Endodermal cell (in vitro differentiated cells): ENCODE measurements at regions not wholly inside any gene's neighbourhood (a gene's known extent, or its start where the extent isn't known, plus 50 kb on each side); places are given as distances from the start of the nearest gene placed in this dataset.

Experiments
- DNase-seq: peaks from one replicate; pipeline ENCODE4 v3.0.0-alpha.2; 2017
- H3K27ac ChIP-seq: 2 replicates; pipeline ENCODE4 v1.5.1; 2013; ENCODE audit warnings: mild to moderate bottlenecking, low read depth, low read length, moderate library complexity
- H3K27me3 ChIP-seq: 2 replicates; pipeline ENCODE4 v1.6.1; 2013; ENCODE audit warnings: mild to moderate bottlenecking, low read length, moderate library complexity; ENCODE audit not compliant: insufficient read depth, control insufficient read depth, poor library complexity, severe bottlenecking
- H3K36me3 ChIP-seq: 2 replicates; pipeline ENCODE4 v1.7.0; 2013; ENCODE audit warnings: mild to moderate bottlenecking, low read length, moderate library complexity; ENCODE audit not compliant: control insufficient read depth, insufficient read depth
- H3K4me1 ChIP-seq: one replicate; pipeline ENCODE4 v1.7.0; 2013; ENCODE audit warnings: low read length; ENCODE audit not compliant: control insufficient read depth, insufficient read depth
- H3K4me3 ChIP-seq: 2 replicates; pipeline ENCODE4 v1.5.1; 2013; ENCODE audit warnings: mild to moderate bottlenecking, low read length, moderate library complexity
- H3K9ac ChIP-seq: 2 replicates; pipeline ENCODE4 v1.6.1; 2013; ENCODE audit warnings: mild to moderate bottlenecking, low read length, moderate library complexity; ENCODE audit not compliant: poor library complexity, severe bottlenecking; ENCODE audit errors: extremely low read depth
- H3K9me3 ChIP-seq: 2 replicates; pipeline ENCODE4 v1.6.1; 2013; ENCODE audit warnings: mild to moderate bottlenecking, low read length, moderate library complexity; ENCODE audit not compliant: control insufficient read depth
- H3K27ac Mint-ChIP-seq: 2 replicates; pipeline ENCODE4 v1.8.0; 2020; ENCODE audit warnings: mixed read lengths
- H3K27me3 Mint-ChIP-seq: 2 replicates; pipeline ENCODE4 v1.8.0; 2021; ENCODE audit warnings: mild to moderate bottlenecking, mixed read lengths; ENCODE audit not compliant: insufficient read depth
- H3K36me3 Mint-ChIP-seq: 2 replicates; pipeline ENCODE4 v1.8.0; 2020; ENCODE audit warnings: low read depth, mixed read lengths
- H3K4me1 Mint-ChIP-seq: 2 replicates; pipeline ENCODE4 v1.8.0; 2020; ENCODE audit warnings: mixed read lengths
- H3K4me3 Mint-ChIP-seq: 2 replicates; pipeline ENCODE4 v1.8.0; 2020; ENCODE audit warnings: mild to moderate bottlenecking, moderate library complexity, mixed read lengths
- H3K9me3 Mint-ChIP-seq: 2 replicates; pipeline ENCODE4 v1.8.0; 2020; ENCODE audit warnings: mild to moderate bottlenecking, mixed read lengths
- CTCF ChIP-seq: fragments of 200-600 bp; sonication (generic); conservative IDR thresholded peaks from 2 replicates; pipeline ENCODE4 v1.5.0; 2021; ENCODE audit warnings: antibody characterized with exemption, mild to moderate bottlenecking
- WGBS, 2 experiments: methylation state at CpG; one replicate each; pipeline versions ENCODE4 v1.1.5 to v1.1.7; 2013; ENCODE audit warnings: missing lambda C conversion rate in 2 of 2, mixed read lengths in 1 of 2; ENCODE audit not compliant: insufficient coverage in 1 of 2, insufficient read length in 1 of 2; 5-methylcytosine and 5-hydroxymethylcytosine counted together

DNA sequence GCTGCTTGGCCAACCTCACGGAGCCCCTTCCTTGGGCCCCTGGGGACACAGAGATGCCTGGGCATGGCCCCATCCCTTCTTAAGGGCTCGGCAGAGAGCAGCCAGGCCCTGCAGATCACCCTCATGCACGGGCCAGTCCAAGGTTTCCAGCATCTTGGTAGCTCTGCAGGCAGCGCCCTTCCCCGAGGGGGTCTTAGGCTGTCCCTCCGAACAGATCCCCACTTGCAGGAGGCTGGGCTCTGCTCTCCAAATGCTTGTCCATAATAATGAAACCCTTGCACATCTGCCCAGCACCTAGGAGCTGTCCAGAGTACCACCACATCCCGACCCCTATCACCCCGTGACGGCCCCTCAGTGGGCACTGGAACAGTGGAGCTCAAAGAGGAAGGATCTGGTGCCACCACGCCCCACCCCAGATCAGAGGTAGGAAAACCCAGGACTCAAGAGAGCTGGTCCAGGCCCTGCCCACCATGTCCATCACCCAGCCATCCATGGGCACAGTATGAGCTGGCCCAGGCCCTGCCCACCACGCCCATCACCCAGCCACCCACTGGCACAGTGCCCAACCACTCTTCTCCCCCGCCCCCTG lies 92.5 kb upstream of the PRR5 start:
- Mint-ChIP-seq H3K36me3 (no peaks in the 10 kb centered on the region), H3K4me3 (no peak overlapping the region), H3K9me3 (peaks cover 36% of the 10 kb centered on the region), H3K27me3 (no peaks in the 10 kb centered on the region), H3K27ac (no peak overlapping the region), H3K4me1 (peaks cover 11% of the 10 kb centered on the region)
- no peak overlapping the region for H3K27ac ChIP-seq
- no peak for TF ChIP-seq CTCF
- no peak overlapping the region for H3K9ac ChIP-seq
- DNase-seq, result peak; percentile 46
- H3K9me3 ChIP-seq, result peaks cover 25% of the 10 kb centered on the region
- no peaks in the 10 kb centered on the region for H3K36me3 ChIP-seq
- H3K4me1 ChIP-seq, result no peaks in the 10 kb centered on the region
- H3K4me3 ChIP-seq, result no peak overlapping the region
- no peaks in the 10 kb centered on the region for H3K27me3 ChIP-seq
- WGBS, 2 experiments, result 91 to 92% methylated on average over 11 to 12 of the region's 12 CpGs

- peaks cover 29% of the 10 kb centered on the region for H3K9me3 Mint-ChIP-seq
- WGBS, 2 experiments, result 84 to 89% methylated on average over 5 to 13 of the region's 13 CpGs
- no peak overlapping the region for H3K4me3 Mint-ChIP-seq
- no peaks in the 10 kb centered on the region for H3K36me3 Mint-ChIP-seq
- TF ChIP-seq CTCF, result no peak
- H3K4me1 ChIP-seq, result no peaks in the 10 kb centered on the region
- H3K9ac ChIP-seq, result no peak overlapping the region
- H3K36me3 ChIP-seq, result no peaks in the 10 kb centered on the region
- H3K27me3 Mint-ChIP-seq, result no peaks in the 10 kb centered on the region
- H3K4me3 ChIP-seq, result no peak overlapping the region
- H3K4me1 Mint-ChIP-seq, result peaks cover 15% of the 10 kb centered on the region
- H3K27ac ChIP-seq, result no peak overlapping the region
- no peaks in the 10 kb centered on the region for H3K27me3 ChIP-seq
- H3K27ac Mint-ChIP-seq, result no peak overlapping the region
- peak; percentile 74 for DNase-seq
- H3K9me3 ChIP-seq, result peaks cover 23% of the 10 kb centered on the region
These were observed 93.2 kb upstream of the PRR5 start for GRCh38 chr22:44608597-44609399.

GRCh38 chr22:44606126-44606525 lies 95.9 kb upstream of the PRR5 start:
- H3K36me3 ChIP-seq, result no peaks in the 10 kb centered on the region
- H3K27ac Mint-ChIP-seq, result no peak overlapping the region
- no peak overlapping the region for H3K4me3 ChIP-seq

More at GRCh38 chr22:44606126-44606525, 95.9 kb upstream of the PRR5 start:
- no peak overlapping the region for H3K4me3 Mint-ChIP-seq
- H3K9me3 Mint-ChIP-seq, result peaks cover 9% of the 10 kb centered on the region
- H3K27ac ChIP-seq, result no peak overlapping the region
- 90 to 96% methylated on average over 8 to 12 of the region's 12 CpGs for WGBS, 2 experiments
- no peaks in the 10 kb centered on the region for H3K27me3 ChIP-seq
- no peaks in the 10 kb centered on the region for H3K4me1 ChIP-seq
- TF ChIP-seq CTCF, result no peak
- no peak for DNase-seq
- H3K9me3 ChIP-seq, result peaks cover 2% of the 10 kb centered on the region
- no peak overlapping the region for H3K9ac ChIP-seq
- H3K27me3 Mint-ChIP-seq, result no peaks in the 10 kb centered on the region
- H3K4me1 Mint-ChIP-seq, result peaks cover 15% of the 10 kb centered on the region
- H3K36me3 Mint-ChIP-seq, result no peaks in the 10 kb centered on the region
